ENCODE measurements at regions not wholly inside any gene's neighbourhood (a gene's known extent, or its start where the extent isn't known, plus 50 kb on each side); places are given as distances from the start of the nearest gene placed in this dataset.

DNA sequence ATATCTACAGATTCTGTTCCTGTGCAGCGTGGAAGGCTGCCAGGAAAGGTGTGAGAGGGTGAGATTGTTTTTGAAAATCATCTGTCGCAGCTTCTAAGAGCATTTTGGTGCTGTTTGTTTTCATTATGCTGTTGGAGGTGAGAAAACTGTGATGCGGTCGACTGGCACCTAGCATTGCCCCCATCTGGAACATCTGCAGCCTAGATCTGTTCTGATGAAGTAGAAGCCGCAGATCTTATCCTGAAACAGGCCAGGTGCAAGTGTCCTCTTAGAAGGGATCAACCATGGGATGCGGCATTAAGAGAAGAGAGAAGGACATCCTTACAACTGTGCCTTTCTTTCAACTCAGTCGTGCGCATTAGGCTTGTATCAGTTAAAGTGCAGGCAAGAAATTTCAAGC, 167.3 kb downstream of the CDH26 start:
- TF ChIP-seq, protein P1, sequence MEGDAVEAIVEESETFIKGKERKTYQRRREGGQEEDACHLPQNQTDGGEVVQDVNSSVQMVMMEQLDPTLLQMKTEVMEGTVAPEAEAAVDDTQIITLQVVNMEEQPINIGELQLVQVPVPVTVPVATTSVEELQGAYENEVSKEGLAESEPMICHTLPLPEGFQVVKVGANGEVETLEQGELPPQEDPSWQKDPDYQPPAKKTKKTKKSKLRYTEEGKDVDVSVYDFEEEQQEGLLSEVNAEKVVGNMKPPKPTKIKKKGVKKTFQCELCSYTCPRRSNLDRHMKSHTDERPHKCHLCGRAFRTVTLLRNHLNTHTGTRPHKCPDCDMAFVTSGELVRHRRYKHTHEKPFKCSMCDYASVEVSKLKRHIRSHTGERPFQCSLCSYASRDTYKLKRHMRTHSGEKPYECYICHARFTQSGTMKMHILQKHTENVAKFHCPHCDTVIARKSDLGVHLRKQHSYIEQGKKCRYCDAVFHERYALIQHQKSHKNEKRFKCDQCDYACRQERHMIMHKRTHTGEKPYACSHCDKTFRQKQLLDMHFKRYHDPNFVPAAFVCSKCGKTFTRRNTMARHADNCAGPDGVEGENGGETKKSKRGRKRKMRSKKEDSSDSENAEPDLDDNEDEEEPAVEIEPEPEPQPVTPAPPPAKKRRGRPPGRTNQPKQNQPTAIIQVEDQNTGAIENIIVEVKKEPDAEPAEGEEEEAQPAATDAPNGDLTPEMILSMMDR (IDR thresholded peaks at IDR 0.05; ENCODE audit: borderline replicate concordance): no peak
- intact Hi-C loops (cut with micrococcal nuclease): no loop called here
- Histone ChIP-seq H3K27ac (replicated peaks) (no peak overlapping the region), H3K9me3 (replicated peaks) (no peaks in the 10 kb centered on the region), H3K4me3 (no peak overlapping the region), H3K36me3 (no peaks in the 10 kb centered on the region), H3K4me1 (no peaks in the 10 kb centered on the region), H3K27me3 (ENCODE audit: low read depth) (peaks cover 43% of the 10 kb centered on the region)
- DNase-seq: no peak

DNA sequence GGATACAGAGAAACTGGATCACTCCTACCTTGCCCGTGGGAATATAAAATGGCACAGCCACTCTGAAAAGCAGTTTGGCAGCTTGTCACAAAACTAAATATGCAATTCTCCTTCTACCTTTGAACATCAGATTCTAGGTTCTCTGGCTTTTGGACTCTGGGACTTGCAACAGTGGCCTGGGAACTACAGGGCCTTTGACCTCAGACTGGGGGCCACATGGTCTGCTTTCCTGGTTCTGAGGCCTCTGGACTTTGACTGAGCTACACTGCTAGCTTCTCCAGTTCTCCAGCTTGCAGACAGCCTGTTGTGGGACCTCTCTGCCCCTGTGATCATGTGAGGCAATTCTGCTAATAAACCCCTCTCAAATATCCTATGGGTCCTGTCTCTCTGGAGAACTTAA, 168.8 kb downstream of the CDH26 start:
- intact Hi-C loops (cut with micrococcal nuclease): no loop called here
- no peak for DNase-seq
- TF ChIP-seq, protein P1 (IDR thresholded peaks at IDR 0.05; ENCODE audit: borderline replicate concordance): no peak

DNA sequence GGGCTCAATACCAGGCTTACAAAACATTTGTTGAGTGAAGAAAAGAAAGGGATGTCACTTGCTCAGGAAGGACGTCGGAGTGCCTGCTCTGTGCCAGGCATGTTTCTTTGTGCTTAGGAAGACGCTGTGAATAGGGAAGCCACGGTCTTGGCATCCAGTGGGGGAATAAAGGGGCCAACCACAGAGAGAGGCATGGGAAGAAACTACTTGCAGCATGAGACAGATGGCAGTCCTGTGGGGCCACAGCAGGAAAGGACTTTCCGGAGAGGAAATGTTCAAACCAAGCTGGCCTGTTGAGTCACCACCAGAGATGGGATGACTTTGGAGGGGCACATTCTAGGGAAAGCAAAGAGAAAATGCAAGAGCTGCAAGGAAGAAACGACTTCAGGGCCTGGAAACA, 173.2 kb downstream of the CDH26 start:
- DNase-seq: no peak
- no peaks in the 10 kb centered on the region for H3K9me3 ChIP-seq (replicated peaks)
- no peaks in the 10 kb centered on the region for H3K36me3 ChIP-seq
- H3K27me3 ChIP-seq (ENCODE audit: low read depth): peaks cover 12% of the 10 kb centered on the region
- H3K27ac ChIP-seq (replicated peaks): no peak overlapping the region
- no peak overlapping the region for H3K4me3 ChIP-seq
- TF ChIP-seq, protein P1 (IDR thresholded peaks at IDR 0.05; ENCODE audit: borderline replicate concordance): no peak
- intact Hi-C loops (cut with micrococcal nuclease): no loop called here
- peaks cover 11% of the 10 kb centered on the region for H3K4me1 ChIP-seq

More for the DNA sequence above, 168.8 kb downstream of the CDH26 start:
- H3K4me3 ChIP-seq: no peak overlapping the region
- peaks cover 41% of the 10 kb centered on the region for H3K27me3 ChIP-seq (ENCODE audit: low read depth)
- no peak overlapping the region for H3K27ac ChIP-seq (replicated peaks)
- no peaks in the 10 kb centered on the region for H3K36me3 ChIP-seq
- no peaks in the 10 kb centered on the region for H3K9me3 ChIP-seq (replicated peaks)
- H3K4me1 ChIP-seq: no peaks in the 10 kb centered on the region

DNA sequence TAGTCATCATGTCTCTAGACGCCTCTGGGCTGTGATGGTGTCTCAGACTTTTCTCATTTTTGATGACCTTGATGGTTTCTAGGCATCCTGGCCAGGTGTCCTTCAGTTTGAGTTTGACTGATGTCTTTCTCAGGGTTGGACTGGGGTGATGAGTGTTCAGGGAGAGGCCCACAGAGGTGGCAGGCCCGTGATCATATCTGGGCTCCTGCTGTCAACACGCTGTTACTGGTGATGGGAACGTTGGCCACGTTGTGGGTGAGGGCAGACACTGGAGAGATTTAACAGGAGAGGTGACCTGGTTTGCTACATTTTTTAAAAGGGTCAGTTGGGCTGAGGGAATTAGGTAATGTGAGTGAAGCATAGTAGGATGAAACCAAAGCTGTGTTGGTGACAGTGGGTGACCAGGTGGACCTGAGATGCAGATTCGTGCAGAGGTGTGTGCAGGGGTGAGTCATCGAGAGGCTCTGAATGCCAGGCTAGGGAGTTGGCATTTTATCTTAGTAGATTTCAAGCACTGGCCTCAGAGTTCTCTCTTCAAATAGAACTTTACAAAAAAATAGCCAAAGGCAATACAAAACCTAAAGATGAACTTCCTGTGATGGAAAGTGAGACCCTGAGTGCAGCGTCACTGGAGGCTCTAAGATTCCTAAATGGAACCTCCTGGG, 174.1 kb downstream of the CDH26 start:
- DNase-seq: no peak
- no peaks in the 10 kb centered on the region for H3K36me3 ChIP-seq
- H3K27ac ChIP-seq (replicated peaks): no peak overlapping the region
- H3K4me3 ChIP-seq: no peak overlapping the region
- H3K27me3 ChIP-seq (ENCODE audit: low read depth): peaks cover 3% of the 10 kb centered on the region
- H3K9me3 ChIP-seq (replicated peaks): no peaks in the 10 kb centered on the region
- TF ChIP-seq, protein P1 (IDR thresholded peaks at IDR 0.05; ENCODE audit: borderline replicate concordance): no peak
- H3K4me1 ChIP-seq: peaks cover 14% of the 10 kb centered on the region
- intact Hi-C loops (cut with micrococcal nuclease): no loop called here

DNA sequence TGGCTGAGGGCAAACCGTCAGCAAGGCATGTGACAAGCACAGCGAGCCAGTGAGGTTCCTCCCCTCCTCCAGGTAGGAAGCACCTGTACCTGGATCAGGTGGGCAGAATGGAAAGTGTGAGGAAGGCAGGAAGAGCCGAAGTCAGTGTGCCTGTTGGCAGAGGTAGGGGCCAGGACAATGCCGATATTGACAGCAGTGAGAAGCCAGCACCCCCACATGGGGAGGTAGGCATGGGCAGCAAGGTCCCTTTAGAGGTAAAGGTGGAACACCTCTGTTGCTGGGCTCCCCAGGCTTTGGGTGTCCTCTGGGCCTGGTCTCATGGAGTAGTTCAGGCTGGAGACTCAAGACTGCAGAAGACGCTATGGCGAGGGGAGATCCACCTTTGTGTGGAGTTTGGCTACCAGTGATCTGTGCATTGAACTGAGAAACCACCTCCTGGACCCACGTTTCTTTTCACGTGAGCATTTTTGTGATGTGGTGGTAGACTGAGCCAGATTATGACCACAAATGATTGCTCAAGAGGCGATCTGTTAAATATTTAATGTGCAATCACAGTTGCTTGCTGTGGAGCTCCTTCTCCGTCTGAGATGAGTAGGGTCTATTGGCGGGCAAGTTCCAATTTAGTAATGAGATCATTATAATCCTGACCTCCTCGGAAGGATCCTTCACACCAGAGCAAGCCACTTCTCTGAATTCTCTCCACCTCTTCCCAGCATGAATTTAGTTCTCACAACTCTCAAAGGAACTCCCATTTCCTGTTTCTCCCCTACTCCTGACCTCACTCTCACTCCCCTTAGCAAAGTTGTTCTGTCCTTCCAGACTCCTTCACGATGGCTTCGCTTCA, 174.8 kb downstream of the CDH26 start:
- Histone ChIP-seq H3K4me1 (peaks cover 17% of the 10 kb centered on the region), H3K36me3 (no peaks in the 10 kb centered on the region), H3K9me3 (replicated peaks) (no peaks in the 10 kb centered on the region), H3K4me3 (no peak overlapping the region), H3K27me3 (ENCODE audit: low read depth) (no peaks in the 10 kb centered on the region), H3K27ac (replicated peaks) (no peak overlapping the region)
- TF ChIP-seq, protein P1 (IDR thresholded peaks at IDR 0.05; ENCODE audit: borderline replicate concordance): no peak
- intact Hi-C loops (cut with micrococcal nuclease): no loop called here
- no peak for DNase-seq
